Astrocyte of the cerebellum (primary cell): ENCODE measurements at regions not wholly inside any gene's neighbourhood (a gene's known extent, or its start where the extent isn't known, plus 50 kb on each side); places are given as distances from the start of the nearest gene placed in this dataset.
"Not testable (repeated sequence)": the region's sequence is repeated elsewhere in the genome, so short reads cannot be mapped to it uniquely, and the experiment has no call there.

Experiments used
- DNase-seq: peaks from one replicate; pipeline ENCODE4 v3.0.0-alpha.2; 2011; ENCODE audit warnings: low read depth
- H3K4me3 ChIP-seq: 2 replicates; pipeline ENCODE4 v1.5.1; 2011; ENCODE audit warnings: mild to moderate bottlenecking, low read depth, low read length, moderate library complexity
- CTCF ChIP-seq: IDR thresholded peaks from 2 replicates; pipeline ENCODE4 v1.5.1; 2012; ENCODE audit warnings: low read length, low read depth, moderate library complexity, mild to moderate bottlenecking; ENCODE audit errors: missing control alignments
- in situ Hi-C: cut with HindIII; loops from 2 replicates; pipeline ENCODE4 v1.10.0; 2017; ENCODE audit warnings: low sequenced_read_pairs

GRCh38 chr20:12849225-12849910, 159.4 kb upstream of the SPTLC3 start:
- no peak for TF ChIP-seq CTCF
- no peak overlapping the region for H3K4me3 ChIP-seq
- in situ Hi-C loops: no loop called here
- DNase-seq: no peak

- H3K4me3 ChIP-seq, DNase-seq, in situ Hi-C loops: not testable (repeated sequence)
Observed at GRCh38 chr20:12857643-12858042, 151.1 kb upstream of the SPTLC3 start.

GRCh38 chr20:12860619-12861247, 148.0 kb upstream of the SPTLC3 start:
- DNase-seq: no peak
- no peak overlapping the region for H3K4me3 ChIP-seq
- in situ Hi-C loops: loop anchor here (5.0 kb wide), 1 partner anchor 53 kb away; no protein-coding TSS in a partner anchor
- TF ChIP-seq CTCF: no peak

- no peak for DNase-seq
- no peak overlapping the region for H3K4me3 ChIP-seq
- no peak for TF ChIP-seq CTCF
- in situ Hi-C loops: no loop called here
Observed at GRCh38 chr20:12869669-12870068, 139.1 kb upstream of the SPTLC3 start.

- no peak for TF ChIP-seq CTCF
- H3K4me3 ChIP-seq: no peak overlapping the region
- no peak for DNase-seq
- in situ Hi-C loops: no loop called here
Observed at GRCh38 chr20:12870588-12870987, 138.2 kb upstream of the SPTLC3 start.

GRCh38 chr20:12874933-12875332, 133.8 kb upstream of the SPTLC3 start:
- no peak overlapping the region for H3K4me3 ChIP-seq
- TF ChIP-seq CTCF: no peak
- in situ Hi-C loops: no loop called here
- DNase-seq: no peak

- no peak for TF ChIP-seq CTCF
- no peak for DNase-seq
- in situ Hi-C loops: no loop called here
- no peak overlapping the region for H3K4me3 ChIP-seq
Observed at GRCh38 chr20:12875510-12875909, 133.3 kb upstream of the SPTLC3 start.
